GM20000 (cell line): ENCODE measurements at regions not wholly inside any gene's neighbourhood (a gene's known extent, or its start where the extent isn't known, plus 50 kb on each side); places are given as distances from the start of the nearest gene placed in this dataset.
"Not testable (repeated sequence)": the region's sequence is repeated elsewhere in the genome, so short reads cannot be mapped to it uniquely, and the experiment has no call there.

Experiments used
- DNase-seq: peaks from one replicate; pipeline ENCODE4 v3.0.0; 2012; ENCODE audit warnings: low spot score
- CTCF ChIP-seq: IDR thresholded peaks from 2 replicates; pipeline ENCODE4 v1.5.1; 2012; ENCODE audit warnings: mild to moderate bottlenecking, control low read depth; ENCODE audit errors: extremely low read depth, missing control alignments

- DNase-seq: peak; percentile 20
- TF ChIP-seq CTCF: peak; percentile 46
Observed at GRCh38 chr2:142286618-142287017, 155.8 kb upstream of the LRP1B start.

GRCh38 chr2:142285480-142285879 lies 154.7 kb upstream of the LRP1B start:
- no peak for DNase-seq
- no peak for TF ChIP-seq CTCF

GRCh38 chr2:142284336-142284735 lies 153.5 kb upstream of the LRP1B start:
- DNase-seq: not testable (repeated sequence)

- no peak for DNase-seq
- no peak for TF ChIP-seq CTCF
Observed at GRCh38 chr2:142280831-142281230, 150.0 kb upstream of the LRP1B start.

GRCh38 chr2:142270990-142271389 lies 140.2 kb upstream of the LRP1B start:
- DNase-seq: no peak
- TF ChIP-seq CTCF: no peak

- TF ChIP-seq CTCF: no peak
- DNase-seq: no peak
Observed at GRCh38 chr2:142270291-142270690, 139.5 kb upstream of the LRP1B start.

GRCh38 chr2:142259356-142259755 lies 128.5 kb upstream of the LRP1B start:
- TF ChIP-seq CTCF: no peak
- no peak for DNase-seq

- TF ChIP-seq CTCF: no peak
- DNase-seq: no peak
Observed at GRCh38 chr2:142254031-142254430, 123.2 kb upstream of the LRP1B start.
